C4-2B (cell line): ENCODE measurements at regions not wholly inside any gene's neighbourhood (a gene's known extent, or its start where the extent isn't known, plus 50 kb on each side); places are given as distances from the start of the nearest gene placed in this dataset.

Source experiments
- CTCF ChIP-seq: fragments of 450-650 bp; conservative IDR thresholded peaks from 2 replicates; pipeline ENCODE4 v1.5.1; 2017; ENCODE audit warnings: mild to moderate bottlenecking
- ZFX ChIP-seq: fragments of 450-650 bp; IDR thresholded peaks from 2 replicates; pipeline ENCODE4 v1.6.1; 2017

DNA sequence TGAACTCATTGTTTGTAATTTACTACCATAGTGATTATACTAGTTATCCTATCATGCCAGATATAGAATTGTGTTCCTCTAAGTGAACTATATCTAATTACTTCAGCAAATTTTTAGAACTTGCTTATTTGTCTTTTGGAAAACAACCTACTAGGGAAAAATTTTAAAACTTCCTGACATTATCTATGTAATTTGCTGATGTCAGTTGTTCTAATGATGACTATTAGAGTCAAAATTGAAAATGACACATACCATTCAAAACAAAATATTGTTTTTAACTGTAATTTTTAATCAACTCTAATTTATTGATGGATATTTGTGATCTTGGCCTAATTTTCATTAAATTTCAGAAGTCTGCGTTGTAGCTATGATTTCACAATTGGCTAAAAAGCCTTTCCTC, 106.7 kb upstream of the ROBO2 start:
- no peak for TF ChIP-seq CTCF
- no peak for TF ChIP-seq ZFX
